ENCODE measurements at regions not wholly inside any gene's neighbourhood (a gene's known extent, or its start where the extent isn't known, plus 50 kb on each side); places are given as distances from the start of the nearest gene placed in this dataset.

- WGBS, 2 experiments (ENCODE audit: insufficient coverage in 2 of 2) = 83 to 86% methylated on average over 1 to 2 of the region's 3 CpGs
- H3K27ac ChIP-seq (ENCODE audit: low read depth, low read length, severe bottlenecking) = no peak overlapping the region
- no peaks in the 10 kb centered on the region for H3K4me1 ChIP-seq (ENCODE audit: control insufficient read depth, insufficient read depth, low read length, poor library complexity, severe bottlenecking)
- no peaks in the 10 kb centered on the region for H3K36me3 ChIP-seq (ENCODE audit: control insufficient read depth, insufficient read depth, low read length)
- H3K4me3 ChIP-seq (ENCODE audit: extremely low read depth, insufficient read depth, low read length, poor library complexity, severe bottlenecking) = no peak overlapping the region
- no peaks in the 10 kb centered on the region for H3K9me3 ChIP-seq (ENCODE audit: control insufficient read depth, low read length)
Measured at GRCh38 chr18:77329651-77330050, 80.0 kb downstream of the GALR1 start.

DNA sequence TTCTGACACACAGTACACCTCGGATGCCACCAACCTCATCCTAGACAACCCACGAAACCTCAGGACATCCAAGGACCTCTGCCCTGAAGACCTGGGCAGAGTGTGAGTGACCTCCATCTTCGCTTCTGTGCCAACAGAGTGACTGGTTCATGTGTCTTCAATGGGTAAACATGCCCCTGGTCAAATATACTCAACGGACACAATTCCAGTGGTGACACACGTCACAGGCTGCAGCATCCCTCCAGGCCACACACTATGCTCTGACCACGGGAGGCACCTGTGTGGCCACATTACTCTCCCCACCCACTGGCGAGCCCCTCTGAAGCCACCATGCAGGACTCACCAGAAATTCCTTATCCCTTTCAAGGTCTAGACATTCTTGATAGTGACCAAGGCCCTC, 85.2 kb downstream of the GALR1 start:
- WGBS, 2 experiments (ENCODE audit: insufficient coverage in 2 of 2) = 60 to 79% methylated on average over 7 of the region's 7 CpGs
- Histone ChIP-seq H3K27ac (ENCODE audit: low read depth, low read length, severe bottlenecking) (no peak overlapping the region), H3K9me3 (ENCODE audit: control insufficient read depth, low read length) (no peaks in the 10 kb centered on the region), H3K4me3 (ENCODE audit: extremely low read depth, insufficient read depth, low read length, poor library complexity, severe bottlenecking) (no peak overlapping the region), H3K36me3 (ENCODE audit: control insufficient read depth, insufficient read depth, low read length) (no peaks in the 10 kb centered on the region), H3K4me1 (ENCODE audit: control insufficient read depth, insufficient read depth, low read length, poor library complexity, severe bottlenecking) (no peaks in the 10 kb centered on the region)

GRCh38 chr18:77337604-77338003, 88.0 kb downstream of the GALR1 start:
- H3K36me3 ChIP-seq (ENCODE audit: control insufficient read depth, insufficient read depth, low read length) = no peaks in the 10 kb centered on the region
- H3K4me1 ChIP-seq (ENCODE audit: control insufficient read depth, insufficient read depth, low read length, poor library complexity, severe bottlenecking) = no peaks in the 10 kb centered on the region
- H3K9me3 ChIP-seq (ENCODE audit: control insufficient read depth, low read length) = no peaks in the 10 kb centered on the region
- H3K4me3 ChIP-seq (ENCODE audit: extremely low read depth, insufficient read depth, low read length, poor library complexity, severe bottlenecking) = no peak overlapping the region
- WGBS, 2 experiments (ENCODE audit: insufficient coverage in 2 of 2) = 66 to 67% methylated on average over 4 of the region's 7 CpGs
- no peak overlapping the region for H3K27ac ChIP-seq (ENCODE audit: low read depth, low read length, severe bottlenecking)

DNA sequence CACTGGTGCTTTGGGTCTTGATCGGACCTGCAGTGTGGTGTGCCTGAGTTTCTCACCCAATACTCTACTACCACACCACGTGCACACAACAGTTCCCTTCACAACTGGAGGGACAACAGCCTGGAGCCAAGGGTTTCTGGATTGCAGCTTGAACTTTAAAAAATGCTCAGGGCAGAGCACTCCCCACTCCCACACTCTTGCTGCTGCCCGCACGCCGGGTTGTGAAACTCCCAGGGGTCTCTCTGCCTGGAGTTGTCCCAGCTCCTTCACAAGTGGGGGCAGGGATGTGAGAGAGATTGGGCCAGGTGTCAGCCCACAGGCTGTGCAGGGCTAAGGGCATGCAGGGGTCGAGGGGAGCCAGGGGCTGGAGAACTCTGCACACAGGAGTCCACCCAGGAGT, 89.4 kb downstream of the GALR1 start:
- H3K4me3 ChIP-seq (ENCODE audit: extremely low read depth, insufficient read depth, low read length, poor library complexity, severe bottlenecking) = no peak overlapping the region
- WGBS, 2 experiments (ENCODE audit: insufficient coverage in 2 of 2) = 55 to 94% methylated on average over 2 to 4 of the region's 6 CpGs
- H3K4me1 ChIP-seq (ENCODE audit: control insufficient read depth, insufficient read depth, low read length, poor library complexity, severe bottlenecking) = no peaks in the 10 kb centered on the region
- H3K27ac ChIP-seq (ENCODE audit: low read depth, low read length, severe bottlenecking) = no peak overlapping the region
- H3K9me3 ChIP-seq (ENCODE audit: control insufficient read depth, low read length) = no peaks in the 10 kb centered on the region
- no peaks in the 10 kb centered on the region for H3K36me3 ChIP-seq (ENCODE audit: control insufficient read depth, insufficient read depth, low read length)

GRCh38 chr18:77339623-77340022, 90.0 kb downstream of the GALR1 start:
- no peak overlapping the region for H3K4me3 ChIP-seq (ENCODE audit: extremely low read depth, insufficient read depth, low read length, poor library complexity, severe bottlenecking)
- H3K36me3 ChIP-seq (ENCODE audit: control insufficient read depth, insufficient read depth, low read length) = no peaks in the 10 kb centered on the region
- no peaks in the 10 kb centered on the region for H3K9me3 ChIP-seq (ENCODE audit: control insufficient read depth, low read length)
- no peak overlapping the region for H3K27ac ChIP-seq (ENCODE audit: low read depth, low read length, severe bottlenecking)
- H3K4me1 ChIP-seq (ENCODE audit: control insufficient read depth, insufficient read depth, low read length, poor library complexity, severe bottlenecking) = no peaks in the 10 kb centered on the region
- 62 to 83% methylated on average over 6 of the region's 7 CpGs for WGBS, 2 experiments (ENCODE audit: insufficient coverage in 2 of 2)

DNA sequence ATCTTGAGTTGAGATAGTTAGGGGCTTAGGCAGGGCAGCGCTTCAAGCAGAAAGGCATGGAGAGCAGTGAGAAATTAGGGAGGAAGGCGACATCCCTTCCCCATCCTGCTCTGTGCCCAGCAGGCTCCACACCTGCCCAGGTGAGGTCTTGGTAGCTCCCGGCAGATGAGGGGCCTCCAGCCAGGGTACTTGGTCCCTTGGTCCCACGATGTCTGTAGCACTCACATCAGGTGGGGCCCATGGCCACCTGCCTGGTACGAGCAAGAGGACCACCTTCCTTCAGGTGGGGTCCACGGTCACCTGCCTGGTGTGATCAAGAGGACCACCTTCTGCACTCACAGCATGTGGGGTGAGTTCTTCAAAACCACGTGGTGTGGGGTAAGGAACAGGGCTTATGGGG, 91.2 kb downstream of the GALR1 start:
- no peak overlapping the region for H3K27ac ChIP-seq (ENCODE audit: low read depth, low read length, severe bottlenecking)
- 78 to 86% methylated on average over 5 to 6 of the region's 7 CpGs for WGBS, 2 experiments (ENCODE audit: insufficient coverage in 2 of 2)

DNA sequence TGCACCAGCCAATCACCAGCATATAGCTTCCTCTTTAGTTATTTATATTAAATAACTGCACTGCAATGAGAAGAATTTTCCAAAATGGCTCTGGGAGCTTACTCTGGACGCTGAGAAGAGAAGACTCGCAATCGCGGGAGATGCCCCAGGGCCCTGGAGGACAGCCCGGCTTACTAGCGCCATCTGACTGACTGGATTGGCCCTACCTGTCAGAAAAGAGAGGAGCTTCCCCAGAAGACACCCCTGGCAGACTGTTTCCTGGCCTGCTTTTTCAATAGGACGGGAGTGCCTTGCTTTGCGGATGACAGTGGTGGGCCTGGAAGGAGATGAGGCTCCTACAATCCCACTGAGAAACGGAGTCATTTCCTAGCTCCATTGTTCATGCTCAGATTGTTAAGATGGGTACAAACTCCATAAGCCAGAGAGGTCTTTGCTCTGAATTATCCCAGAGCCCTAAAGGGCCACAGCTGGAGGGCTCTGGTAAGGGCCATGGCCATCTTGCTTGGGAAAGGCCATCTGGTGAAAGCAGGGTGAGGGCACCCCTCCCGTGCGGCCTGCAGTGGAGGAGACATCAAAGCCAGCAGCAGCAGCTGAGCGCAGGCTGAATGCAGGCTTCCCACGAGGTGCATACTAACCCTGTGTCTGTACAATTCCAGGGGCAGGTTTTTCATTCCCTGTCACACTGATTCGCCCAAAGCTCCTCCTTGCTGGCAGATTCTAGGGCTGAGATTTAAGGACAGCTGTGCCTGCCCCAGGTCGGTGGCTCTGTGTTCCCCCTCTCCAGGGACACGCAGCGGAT, 92.1 kb downstream of the GALR1 start:
- no peaks in the 10 kb centered on the region for H3K4me1 ChIP-seq (ENCODE audit: control insufficient read depth, insufficient read depth, low read length, poor library complexity, severe bottlenecking)
- no peak overlapping the region for H3K4me3 ChIP-seq (ENCODE audit: extremely low read depth, insufficient read depth, low read length, poor library complexity, severe bottlenecking)
- H3K36me3 ChIP-seq (ENCODE audit: control insufficient read depth, insufficient read depth, low read length) = no peaks in the 10 kb centered on the region
- H3K27ac ChIP-seq (ENCODE audit: low read depth, low read length, severe bottlenecking) = no peak overlapping the region
- H3K9me3 ChIP-seq (ENCODE audit: control insufficient read depth, low read length) = no peaks in the 10 kb centered on the region
- 87 to 91% methylated on average over 15 to 16 of the region's 17 CpGs for WGBS, 2 experiments (ENCODE audit: insufficient coverage in 2 of 2)

More for the DNA sequence above, 91.2 kb downstream of the GALR1 start:
- Histone ChIP-seq H3K4me1 (ENCODE audit: control insufficient read depth, insufficient read depth, low read length, poor library complexity, severe bottlenecking) (no peaks in the 10 kb centered on the region), H3K4me3 (ENCODE audit: extremely low read depth, insufficient read depth, low read length, poor library complexity, severe bottlenecking) (no peak overlapping the region), H3K36me3 (ENCODE audit: control insufficient read depth, insufficient read depth, low read length) (no peaks in the 10 kb centered on the region), H3K9me3 (ENCODE audit: control insufficient read depth, low read length) (no peaks in the 10 kb centered on the region)

DNA sequence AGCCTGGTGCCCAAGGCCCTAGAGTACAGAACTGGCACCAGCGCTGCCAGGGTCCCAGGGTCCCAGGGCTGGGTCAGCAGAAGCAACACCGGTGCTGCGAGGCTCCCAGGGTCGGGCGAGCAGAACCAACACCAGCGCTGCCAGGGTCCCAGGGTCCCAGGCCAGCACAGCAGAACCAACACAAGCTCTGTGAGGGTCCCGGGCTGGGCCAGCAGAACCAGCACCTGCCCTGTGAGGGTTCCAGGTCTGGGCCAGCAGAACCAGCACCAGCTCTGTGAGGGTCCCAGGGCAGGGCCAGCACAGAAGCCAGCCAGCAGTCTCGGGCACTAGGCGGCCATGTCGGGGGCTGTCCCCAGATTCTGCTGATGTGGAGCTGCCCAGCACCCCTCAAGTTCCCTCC, 93.1 kb downstream of the GALR1 start:
- Histone ChIP-seq H3K36me3 (ENCODE audit: control insufficient read depth, insufficient read depth, low read length) (no peaks in the 10 kb centered on the region), H3K27ac (ENCODE audit: low read depth, low read length, severe bottlenecking) (no peak overlapping the region), H3K4me1 (ENCODE audit: control insufficient read depth, insufficient read depth, low read length, poor library complexity, severe bottlenecking) (no peaks in the 10 kb centered on the region), H3K9me3 (ENCODE audit: control insufficient read depth, low read length) (no peaks in the 10 kb centered on the region), H3K4me3 (ENCODE audit: extremely low read depth, insufficient read depth, low read length, poor library complexity, severe bottlenecking) (no peak overlapping the region)
- 78 to 94% methylated on average over 9 of the region's 10 CpGs for WGBS, 2 experiments (ENCODE audit: insufficient coverage in 2 of 2)

GRCh38 chr18:77343846-77344510, 94.3 kb downstream of the GALR1 start:
- no peaks in the 10 kb centered on the region for H3K4me1 ChIP-seq (ENCODE audit: control insufficient read depth, insufficient read depth, low read length, poor library complexity, severe bottlenecking)
- WGBS, 2 experiments (ENCODE audit: insufficient coverage in 2 of 2) = 80 to 83% methylated on average over 12 of the region's 14 CpGs

GRCh38 chr18:77344786-77345500, 95.3 kb downstream of the GALR1 start:
- Histone ChIP-seq H3K4me1 (ENCODE audit: control insufficient read depth, insufficient read depth, low read length, poor library complexity, severe bottlenecking) (no peaks in the 10 kb centered on the region), H3K27ac (ENCODE audit: low read depth, low read length, severe bottlenecking) (no peak overlapping the region), H3K4me3 (ENCODE audit: extremely low read depth, insufficient read depth, low read length, poor library complexity, severe bottlenecking) (no peak overlapping the region), H3K36me3 (ENCODE audit: control insufficient read depth, insufficient read depth, low read length) (no peaks in the 10 kb centered on the region), H3K9me3 (ENCODE audit: control insufficient read depth, low read length) (no peaks in the 10 kb centered on the region)
- 84 to 89% methylated on average over 9 to 10 of the region's 11 CpGs for WGBS, 2 experiments (ENCODE audit: insufficient coverage in 2 of 2)

More at GRCh38 chr18:77343846-77344510, 94.3 kb downstream of the GALR1 start:
- no peak overlapping the region for H3K27ac ChIP-seq (ENCODE audit: low read depth, low read length, severe bottlenecking)
- H3K9me3 ChIP-seq (ENCODE audit: control insufficient read depth, low read length) = no peaks in the 10 kb centered on the region
- H3K4me3 ChIP-seq (ENCODE audit: extremely low read depth, insufficient read depth, low read length, poor library complexity, severe bottlenecking) = no peak overlapping the region
- no peaks in the 10 kb centered on the region for H3K36me3 ChIP-seq (ENCODE audit: control insufficient read depth, insufficient read depth, low read length)

Data from mesodermal cell (in vitro differentiated cells).